Bone marrow (tissue), 2 donors: ENCODE measurements at regions not wholly inside any gene's neighbourhood (a gene's known extent, or its start where the extent isn't known, plus 50 kb on each side); places are given as distances from the start of the nearest gene placed in this dataset.
"Not testable (repeated sequence)": the region's sequence is repeated elsewhere in the genome, so short reads cannot be mapped to it uniquely, and the experiment has no call there.

ENCODE experiments used
- DNase-seq, 2 donors: peaks; one replicate each; lab custom pipeline; 2025; lab: John Stamatoyannopoulos, UW

- no peak for DNase-seq
These were observed 866.5 kb upstream of the VRK2 start for GRCh38 chr2:57180042-57180567.

GRCh38 chr2:57180678-57181077, 865.9 kb upstream of the VRK2 start:
- no peak for DNase-seq

- no peak for DNase-seq
These were observed 865.1 kb upstream of the VRK2 start for GRCh38 chr2:57181315-57182038.

- no peak for DNase-seq
These were observed 863.7 kb upstream of the VRK2 start for GRCh38 chr2:57182916-57183315.

GRCh38 chr2:57185568-57185967, 861.0 kb upstream of the VRK2 start:
- DNase-seq, result no peak

- no peak for DNase-seq
These were observed 856.6 kb upstream of the VRK2 start for GRCh38 chr2:57190007-57190406.

- DNase-seq, result no peak
These were observed 846.9 kb upstream of the VRK2 start for GRCh38 chr2:57199663-57200062.

GRCh38 chr2:57204364-57204763, 842.2 kb upstream of the VRK2 start:
- no peak for DNase-seq

- DNase-seq, result no peak
These were observed 841.4 kb upstream of the VRK2 start for GRCh38 chr2:57205241-57205640.

GRCh38 chr2:57207191-57207590, 839.4 kb upstream of the VRK2 start:
- no peak for DNase-seq

GRCh38 chr2:57209799-57210198, 836.8 kb upstream of the VRK2 start:
- no peak for DNase-seq

GRCh38 chr2:57210855-57211254, 835.8 kb upstream of the VRK2 start:
- DNase-seq, result no peak

- DNase-seq, result no peak
These were observed 829.6 kb upstream of the VRK2 start for GRCh38 chr2:57217013-57217412.

- no peak for DNase-seq
These were observed 828.4 kb upstream of the VRK2 start for GRCh38 chr2:57218206-57218605.

- DNase-seq, result not testable (repeated sequence)
These were observed 816.9 kb upstream of the VRK2 start for GRCh38 chr2:57229706-57230105.

GRCh38 chr2:57232341-57232740, 814.3 kb upstream of the VRK2 start:
- DNase-seq, result not testable (repeated sequence)

- DNase-seq, result not testable (repeated sequence)
These were observed 795.1 kb upstream of the VRK2 start for GRCh38 chr2:57251495-57251894.

- not testable (repeated sequence) for DNase-seq
These were observed 770.2 kb upstream of the VRK2 start for GRCh38 chr2:57276408-57276807.

- DNase-seq, result no peak
These were observed 768.2 kb upstream of the VRK2 start for GRCh38 chr2:57278451-57278850.

- DNase-seq, result no peak
These were observed 755.4 kb upstream of the VRK2 start for GRCh38 chr2:57291209-57291608.

GRCh38 chr2:57296795-57297517, 749.6 kb upstream of the VRK2 start:
- no peak for DNase-seq

- DNase-seq, result no peak
These were observed 732.9 kb upstream of the VRK2 start for GRCh38 chr2:57313678-57314077.

GRCh38 chr2:57314682-57315081, 731.9 kb upstream of the VRK2 start:
- no peak for DNase-seq
